GM23338 (cell line): ENCODE measurements at regions not wholly inside any gene's neighbourhood (a gene's known extent, or its start where the extent isn't known, plus 50 kb on each side); places are given as distances from the start of the nearest gene placed in this dataset.

Experiments used
- ATAC-seq: fragments of 200-7000 bp; cut with Tn5 transposase; 3 replicates; pipeline ENCODE4 v1.9.1; 2020
- DNase-seq: peaks from one replicate; pipeline ENCODE4 v3.0.0-alpha.2; 2015; ENCODE audit warnings: low spot score
- H2AFZ ChIP-seq: fragments of 200-600 bp; sonication (generic); 2 replicates; pipeline ENCODE4 v1.8.0; 2016; ENCODE audit warnings: antibody characterized with exemption, mild to moderate bottlenecking, moderate library complexity
- H3F3A ChIP-seq: fragments of 200-600 bp; sonication (generic); replicated peaks from 2 replicates; pipeline ENCODE4 v1.8.0; 2017; ENCODE audit warnings: antibody characterized with exemption, mixed run types, low read depth
- H3K27ac ChIP-seq: fragments of 200-600 bp; sonication (generic); 2 replicates; pipeline ENCODE4 v1.6.1; 2016; ENCODE audit warnings: low read depth
- H3K27me3 ChIP-seq: fragments of 200-600 bp; sonication (generic); 2 replicates; pipeline ENCODE4 v1.8.0; 2016; ENCODE audit warnings: mild to moderate bottlenecking, mixed run types, moderate library complexity; ENCODE audit not compliant: insufficient read depth
- H3K36me3 ChIP-seq: fragments of 200-600 bp; sonication (generic); 2 replicates; pipeline ENCODE4 v1.8.0; 2016; ENCODE audit warnings: mild to moderate bottlenecking; ENCODE audit not compliant: insufficient read depth
- H3K4me1 ChIP-seq: fragments of 200-600 bp; sonication (generic); 2 replicates; pipeline ENCODE4 v1.8.0; 2016; ENCODE audit warnings: mild to moderate bottlenecking, moderate library complexity; ENCODE audit not compliant: insufficient read depth
- H3K4me2 ChIP-seq: fragments of 200-600 bp; sonication (generic); 2 replicates; pipeline ENCODE4 v1.7.1; 2017; ENCODE audit warnings: mixed run types
- H3K4me3 ChIP-seq: fragments of 200-600 bp; sonication (generic); 2 replicates; pipeline ENCODE4 v1.6.1; 2016; ENCODE audit warnings: mixed run types
- H3K79me2 ChIP-seq: fragments of 200-600 bp; sonication (generic); replicated peaks from 2 replicates; pipeline ENCODE4 v1.8.0; 2017; ENCODE audit warnings: mild to moderate bottlenecking; ENCODE audit not compliant: insufficient read depth
- H3K9me2 ChIP-seq: fragments of 200-600 bp; sonication (generic); 2 replicates; pipeline ENCODE4 v1.8.0; 2017; ENCODE audit not compliant: insufficient read depth
- H4K20me1 ChIP-seq: fragments of 200-600 bp; sonication (generic); replicated peaks from 2 replicates; pipeline ENCODE4 v1.8.0; 2017; ENCODE audit warnings: mild to moderate bottlenecking; ENCODE audit not compliant: insufficient read depth
- H3K27ac Mint-ChIP-seq: 2 replicates; pipeline ENCODE4 v1.8.0; 2020; ENCODE audit warnings: inconsistent platforms, mild to moderate bottlenecking, moderate library complexity, mixed read lengths
- H3K27me3 Mint-ChIP-seq: 3 replicates; pipeline ENCODE4 v1.8.0; 2022; ENCODE audit warnings: low read depth, mild to moderate bottlenecking, moderate library complexity, mixed read lengths, inconsistent platforms; ENCODE audit not compliant: insufficient read depth, poor library complexity
- H3K36me3 Mint-ChIP-seq: 3 replicates; pipeline ENCODE4 v1.8.0; 2021; ENCODE audit warnings: low read depth, mild to moderate bottlenecking, inconsistent platforms, moderate library complexity, mixed read lengths
- H3K4me1 Mint-ChIP-seq: 3 replicates; pipeline ENCODE4 v1.8.0; 2020; ENCODE audit warnings: mild to moderate bottlenecking, inconsistent platforms, mixed read lengths
- H3K4me3 Mint-ChIP-seq: 3 replicates; pipeline ENCODE4 v1.8.0; 2021; ENCODE audit warnings: moderate library complexity, mild to moderate bottlenecking, inconsistent platforms, mixed read lengths
- H3K9me3 Mint-ChIP-seq: 3 replicates; pipeline ENCODE4 v1.8.0; 2020; ENCODE audit warnings: moderate library complexity, mild to moderate bottlenecking, inconsistent platforms, mixed read lengths
- CREB1 ChIP-seq: fragments of 250-450 bp; sonication (Bioruptor Pico); IDR thresholded peaks from 2 replicates; pipeline ENCODE4 v1.5.0; 2020; ENCODE audit warnings: low read depth, mild to moderate bottlenecking, moderate library complexity
- ETS1 ChIP-seq: IDR thresholded peaks from 2 replicates; pipeline ENCODE4 v1.6.1; 2016; ENCODE audit warnings: antibody characterized with exemption
- EZH2phosphoT487 ChIP-seq: fragments of 200-600 bp; sonication (generic); IDR thresholded peaks from one replicate; pipeline ENCODE4 v1.8.1; 2018; ENCODE audit warnings: antibody characterized with exemption; ENCODE audit not compliant: unreplicated experiment
- JUNB ChIP-seq: IDR thresholded peaks from one replicate; pipeline ENCODE4 v1.6.1; 2016; ENCODE audit warnings: antibody characterized with exemption; ENCODE audit not compliant: unreplicated experiment
- POLR2AphosphoS5 ChIP-seq: IDR thresholded peaks from 2 replicates; pipeline ENCODE4 v1.6.1; 2016; ENCODE audit warnings: antibody characterized with exemption, low read depth
- REST ChIP-seq: IDR thresholded peaks from one replicate; pipeline ENCODE4 v1.6.1; 2018; ENCODE audit warnings: antibody characterized with exemption; ENCODE audit not compliant: unreplicated experiment
- STAT1 ChIP-seq: IDR thresholded peaks from one replicate; pipeline ENCODE4 v1.6.1; 2016; ENCODE audit warnings: antibody characterized with exemption; ENCODE audit not compliant: unreplicated experiment
- ZNF114 ChIP-seq: fragments of 250-450 bp; sonication (Bioruptor Pico); IDR thresholded peaks from 2 replicates; pipeline ENCODE4 v1.5.0; 2020; ENCODE audit warnings: mild to moderate bottlenecking, moderate library complexity
- ZNF331 ChIP-seq: fragments of 250-450 bp; sonication (Bioruptor Pico); IDR thresholded peaks from 2 replicates; pipeline ENCODE4 v1.5.0; 2020; ENCODE audit warnings: low read depth, mild to moderate bottlenecking, moderate library complexity
- TF ChIP-seq, protein P1 (sequence below): fragments of 250-450 bp; sonication (Bioruptor Pico); IDR thresholded peaks from 2 replicates; pipeline ENCODE4 v1.5.0; 2020; ENCODE audit warnings: mild to moderate bottlenecking, moderate library complexity

GRCh38 chr6:98717322-98717877 lies 117.0 kb upstream of the POU3F2 start:
- Histone ChIP-seq H3F3A (no peaks in the 10 kb centered on the region), H3K4me1 (peaks cover 29% of the 10 kb centered on the region), H2AFZ (no peak overlapping the region), H3K27me3 (no peaks in the 10 kb centered on the region), H3K27ac (no peak overlapping the region), H3K4me3 (0 out of 2 replicates have a peak overlapping the region, but pooled peaks have one; percentile 12), H4K20me1 (no peaks in the 10 kb centered on the region), H3K36me3 (no peaks in the 10 kb centered on the region), H3K79me2 (no peaks in the 10 kb centered on the region), H3K9me2 (no peaks in the 10 kb centered on the region), H3K4me2 (peak overlapping the region; percentile 58)
- Mint-ChIP-seq H3K27ac (no peak overlapping the region), H3K36me3 (peaks cover under 1% of the 10 kb centered on the region; the same call in 1 of the 3 replicates), H3K27me3 (peaks cover 6% of the 10 kb centered on the region), H3K4me1 (peaks cover 39% of the 10 kb centered on the region), H3K4me3 (peak overlapping the region; percentile 45), H3K9me3 (peaks cover under 1% of the 10 kb centered on the region; the same call in 2 of the 3 replicates)
- DNase-seq (peak; percentile 22), ATAC-seq (peak; percentile 64)
- TF ChIP-seq JUNB (no peak), EZH2phosphoT487 (no peak), CREB1 (CRISPR knock-in tag) (no peak), STAT1 (no peak), ZNF331 (CRISPR knock-in tag) (no peak), POLR2AphosphoS5 (no peak), ETS1 (no peak), ZNF114 (no peak), REST (no peak)
- TF ChIP-seq, protein P1, sequence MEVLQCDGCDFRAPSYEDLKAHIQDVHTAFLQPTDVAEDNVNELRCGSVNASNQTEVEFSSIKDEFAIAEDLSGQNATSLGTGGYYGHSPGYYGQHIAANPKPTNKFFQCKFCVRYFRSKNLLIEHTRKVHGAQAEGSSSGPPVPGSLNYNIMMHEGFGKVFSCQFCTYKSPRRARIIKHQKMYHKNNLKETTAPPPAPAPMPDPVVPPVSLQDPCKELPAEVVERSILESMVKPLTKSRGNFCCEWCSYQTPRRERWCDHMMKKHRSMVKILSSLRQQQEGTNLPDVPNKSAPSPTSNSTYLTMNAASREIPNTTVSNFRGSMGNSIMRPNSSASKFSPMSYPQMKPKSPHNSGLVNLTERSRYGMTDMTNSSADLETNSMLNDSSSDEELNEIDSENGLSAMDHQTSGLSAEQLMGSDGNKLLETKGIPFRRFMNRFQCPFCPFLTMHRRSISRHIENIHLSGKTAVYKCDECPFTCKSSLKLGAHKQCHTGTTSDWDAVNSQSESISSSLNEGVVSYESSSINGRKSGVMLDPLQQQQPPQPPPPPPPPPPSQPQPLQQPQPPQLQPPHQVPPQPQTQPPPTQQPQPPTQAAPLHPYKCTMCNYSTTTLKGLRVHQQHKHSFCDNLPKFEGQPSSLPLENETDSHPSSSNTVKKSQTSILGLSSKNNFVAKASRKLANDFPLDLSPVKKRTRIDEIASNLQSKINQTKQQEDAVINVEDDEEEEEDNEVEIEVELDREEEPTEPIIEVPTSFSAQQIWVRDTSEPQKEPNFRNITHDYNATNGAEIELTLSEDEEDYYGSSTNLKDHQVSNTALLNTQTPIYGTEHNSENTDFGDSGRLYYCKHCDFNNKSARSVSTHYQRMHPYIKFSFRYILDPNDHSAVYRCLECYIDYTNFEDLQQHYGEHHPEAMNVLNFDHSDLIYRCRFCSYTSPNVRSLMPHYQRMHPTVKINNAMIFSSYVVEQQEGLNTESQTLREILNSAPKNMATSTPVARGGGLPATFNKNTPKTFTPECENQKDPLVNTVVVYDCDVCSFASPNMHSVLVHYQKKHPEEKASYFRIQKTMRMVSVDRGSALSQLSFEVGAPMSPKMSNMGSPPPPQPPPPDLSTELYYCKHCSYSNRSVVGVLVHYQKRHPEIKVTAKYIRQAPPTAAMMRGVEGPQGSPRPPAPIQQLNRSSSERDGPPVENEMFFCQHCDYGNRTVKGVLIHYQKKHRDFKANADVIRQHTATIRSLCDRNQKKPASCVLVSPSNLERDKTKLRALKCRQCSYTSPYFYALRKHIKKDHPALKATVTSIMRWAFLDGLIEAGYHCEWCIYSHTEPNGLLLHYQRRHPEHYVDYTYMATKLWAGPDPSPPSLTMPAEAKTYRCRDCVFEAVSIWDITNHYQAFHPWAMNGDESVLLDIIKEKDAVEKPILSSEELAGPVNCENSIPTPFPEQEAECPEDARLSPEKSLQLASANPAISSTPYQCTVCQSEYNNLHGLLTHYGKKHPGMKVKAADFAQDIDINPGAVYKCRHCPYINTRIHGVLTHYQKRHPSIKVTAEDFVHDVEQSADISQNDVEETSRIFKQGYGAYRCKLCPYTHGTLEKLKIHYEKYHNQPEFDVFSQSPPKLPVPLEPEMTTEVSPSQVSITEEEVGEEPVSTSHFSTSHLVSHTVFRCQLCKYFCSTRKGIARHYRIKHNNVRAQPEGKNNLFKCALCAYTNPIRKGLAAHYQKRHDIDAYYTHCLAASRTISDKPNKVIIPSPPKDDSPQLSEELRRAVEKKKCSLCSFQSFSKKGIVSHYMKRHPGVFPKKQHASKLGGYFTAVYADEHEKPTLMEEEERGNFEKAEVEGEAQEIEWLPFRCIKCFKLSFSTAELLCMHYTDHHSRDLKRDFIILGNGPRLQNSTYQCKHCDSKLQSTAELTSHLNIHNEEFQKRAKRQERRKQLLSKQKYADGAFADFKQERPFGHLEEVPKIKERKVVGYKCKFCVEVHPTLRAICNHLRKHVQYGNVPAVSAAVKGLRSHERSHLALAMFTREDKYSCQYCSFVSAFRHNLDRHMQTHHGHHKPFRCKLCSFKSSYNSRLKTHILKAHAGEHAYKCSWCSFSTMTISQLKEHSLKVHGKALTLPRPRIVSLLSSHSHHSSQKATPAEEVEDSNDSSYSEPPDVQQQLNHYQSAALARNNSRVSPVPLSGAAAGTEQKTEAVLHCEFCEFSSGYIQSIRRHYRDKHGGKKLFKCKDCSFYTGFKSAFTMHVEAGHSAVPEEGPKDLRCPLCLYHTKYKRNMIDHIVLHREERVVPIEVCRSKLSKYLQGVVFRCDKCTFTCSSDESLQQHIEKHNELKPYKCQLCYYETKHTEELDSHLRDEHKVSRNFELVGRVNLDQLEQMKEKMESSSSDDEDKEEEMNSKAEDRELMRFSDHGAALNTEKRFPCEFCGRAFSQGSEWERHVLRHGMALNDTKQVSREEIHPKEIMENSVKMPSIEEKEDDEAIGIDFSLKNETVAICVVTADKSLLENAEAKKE, result no peak
